HEK293T (cell line): ENCODE measurements at regions not wholly inside any gene's neighbourhood (a gene's known extent, or its start where the extent isn't known, plus 50 kb on each side); places are given as distances from the start of the nearest gene placed in this dataset.

ENCODE experiments used
- ARNT ChIP-seq: fragments of 450-650 bp; IDR thresholded peaks from 2 replicates; pipeline ENCODE4 v1.6.1; 2017; ENCODE audit warnings: mild to moderate bottlenecking
- BHLHE40 ChIP-seq: fragments of 450-650 bp; IDR thresholded peaks from 2 replicates; pipeline ENCODE4 v1.6.1; 2016; ENCODE audit warnings: mild to moderate bottlenecking, moderate library complexity, borderline replicate concordance
- ELF4 ChIP-seq: fragments of 450-650 bp; IDR thresholded peaks from 2 replicates; pipeline ENCODE4 v1.6.1; 2017; ENCODE audit warnings: antibody characterized with exemption
- FOXA1 ChIP-seq: fragments of 450-650 bp; IDR thresholded peaks from 2 replicates; pipeline ENCODE4 v1.6.1; 2016; ENCODE audit warnings: mild to moderate bottlenecking
- FOXK2 ChIP-seq: fragments of 450-650 bp; IDR thresholded peaks from 2 replicates; pipeline ENCODE4 v1.6.1; 2016; ENCODE audit warnings: mild to moderate bottlenecking
- FOXM1 ChIP-seq: fragments of 450-650 bp; IDR thresholded peaks from 2 replicates; pipeline ENCODE4 v1.6.1; 2017; ENCODE audit warnings: mild to moderate bottlenecking, borderline replicate concordance
- HDGF ChIP-seq: fragments of 450-650 bp; IDR thresholded peaks from 2 replicates; pipeline ENCODE4 v1.6.1; 2017; ENCODE audit warnings: antibody characterized with exemption, borderline replicate concordance
- L3MBTL2 ChIP-seq: fragments of 450-650 bp; conservative IDR thresholded peaks from 2 replicates; pipeline ENCODE4 v1.6.1; 2016; ENCODE audit warnings: mild to moderate bottlenecking
- NFRKB ChIP-seq: fragments of 450-650 bp; IDR thresholded peaks from 2 replicates; pipeline ENCODE4 v1.6.1; 2016; ENCODE audit warnings: mild to moderate bottlenecking, moderate library complexity
- SP1 ChIP-seq: fragments of 450-650 bp; IDR thresholded peaks from 2 replicates; pipeline ENCODE4 v1.6.1; 2017
- SUZ12 ChIP-seq: fragments of 450-650 bp; IDR thresholded peaks from 2 replicates; pipeline ENCODE4 v1.6.1; 2016; ENCODE audit warnings: mild to moderate bottlenecking
- TARDBP ChIP-seq: fragments of 450-650 bp; IDR thresholded peaks from 2 replicates; pipeline ENCODE4 v1.6.1; 2016
- ZNF384 ChIP-seq: fragments of 450-650 bp; IDR thresholded peaks from 2 replicates; pipeline ENCODE4 v1.6.1; 2016
- TF ChIP-seq, protein P1 (sequence below): fragments of 450-650 bp; IDR thresholded peaks from 2 replicates; pipeline ENCODE4 v1.6.1; 2016

- TF ChIP-seq FOXK2, result no peak
- TF ChIP-seq SUZ12, result no peak
- no peak for TF ChIP-seq TARDBP
- TF ChIP-seq HDGF, result no peak
- TF ChIP-seq ZNF384, result no peak
- TF ChIP-seq SP1, result no peak
- no peak for TF ChIP-seq FOXA1
- TF ChIP-seq, protein P1, sequence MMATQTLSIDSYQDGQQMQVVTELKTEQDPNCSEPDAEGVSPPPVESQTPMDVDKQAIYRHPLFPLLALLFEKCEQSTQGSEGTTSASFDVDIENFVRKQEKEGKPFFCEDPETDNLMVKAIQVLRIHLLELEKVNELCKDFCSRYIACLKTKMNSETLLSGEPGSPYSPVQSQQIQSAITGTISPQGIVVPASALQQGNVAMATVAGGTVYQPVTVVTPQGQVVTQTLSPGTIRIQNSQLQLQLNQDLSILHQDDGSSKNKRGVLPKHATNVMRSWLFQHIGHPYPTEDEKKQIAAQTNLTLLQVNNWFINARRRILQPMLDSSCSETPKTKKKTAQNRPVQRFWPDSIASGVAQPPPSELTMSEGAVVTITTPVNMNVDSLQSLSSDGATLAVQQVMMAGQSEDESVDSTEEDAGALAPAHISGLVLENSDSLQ, result no peak
- no peak for TF ChIP-seq BHLHE40
- TF ChIP-seq FOXM1, result no peak
- no peak for TF ChIP-seq ELF4
- no peak for TF ChIP-seq NFRKB
- no peak for TF ChIP-seq L3MBTL2
- no peak for TF ChIP-seq ARNT
Measured at GRCh38 chr12:25808604-25809003, 149.9 kb upstream of the RASSF8 start.
